ENCODE measurements at regions not wholly inside any gene's neighbourhood (a gene's known extent, or its start where the extent isn't known, plus 50 kb on each side); places are given as distances from the start of the nearest gene placed in this dataset.

GRCh38 chr12:68432622-68433021 lies 100.5 kb upstream of the MDM1 start:
- TF ChIP-seq CTCF (IDR thresholded peaks at IDR 0.05 in 8 of 11, conservative IDR thresholded peaks at IDR 0.05 in 3 of 11) (no peak), POLR2A (IDR thresholded peaks at IDR 0.05) (no peak)
